HFFc6 (cell line): ENCODE measurements at regions not wholly inside any gene's neighbourhood (a gene's known extent, or its start where the extent isn't known, plus 50 kb on each side); places are given as distances from the start of the nearest gene placed in this dataset.
A peak's percentile ranks its signal among the peaks of the same experiment; 100 is the strongest.

Source experiments
- DNase-seq: peaks from one replicate; pipeline ENCODE4 v3.0.0-alpha.2; 2018
- H3K27ac Mint-ChIP-seq: 2 replicates; pipeline ENCODE4 v1.8.0; 2020; ENCODE audit warnings: mild to moderate bottlenecking, mixed read lengths
- H3K27me3 Mint-ChIP-seq: 2 replicates; pipeline ENCODE4 v1.8.0; 2021; ENCODE audit warnings: mild to moderate bottlenecking, moderate library complexity, mixed read lengths; ENCODE audit not compliant: insufficient read depth
- H3K36me3 Mint-ChIP-seq: 2 replicates; pipeline ENCODE4 v1.8.0; 2021; ENCODE audit warnings: low read depth, mixed read lengths
- H3K4me1 Mint-ChIP-seq: 2 replicates; pipeline ENCODE4 v1.8.0; 2020; ENCODE audit warnings: low read depth, mixed read lengths
- H3K4me3 Mint-ChIP-seq: 2 replicates; pipeline ENCODE4 v1.8.0; 2020; ENCODE audit warnings: mild to moderate bottlenecking, moderate library complexity, mixed read lengths
- H3K9me3 Mint-ChIP-seq: 2 replicates; pipeline ENCODE4 v1.8.0; 2020; ENCODE audit warnings: mild to moderate bottlenecking, mixed read lengths
- TF ChIP-seq, protein P1 (sequence below): fragments of 200-600 bp; sonication (generic); IDR thresholded peaks from 2 replicates; pipeline ENCODE4 v1.5.0; 2021; ENCODE audit warnings: antibody characterized with exemption, mild to moderate bottlenecking

- H3K4me3 Mint-ChIP-seq, result no peak overlapping the region
- H3K36me3 Mint-ChIP-seq, result no peaks in the 10 kb centered on the region
- DNase-seq, result no peak
- no peaks in the 10 kb centered on the region for H3K4me1 Mint-ChIP-seq
- TF ChIP-seq, protein P1, sequence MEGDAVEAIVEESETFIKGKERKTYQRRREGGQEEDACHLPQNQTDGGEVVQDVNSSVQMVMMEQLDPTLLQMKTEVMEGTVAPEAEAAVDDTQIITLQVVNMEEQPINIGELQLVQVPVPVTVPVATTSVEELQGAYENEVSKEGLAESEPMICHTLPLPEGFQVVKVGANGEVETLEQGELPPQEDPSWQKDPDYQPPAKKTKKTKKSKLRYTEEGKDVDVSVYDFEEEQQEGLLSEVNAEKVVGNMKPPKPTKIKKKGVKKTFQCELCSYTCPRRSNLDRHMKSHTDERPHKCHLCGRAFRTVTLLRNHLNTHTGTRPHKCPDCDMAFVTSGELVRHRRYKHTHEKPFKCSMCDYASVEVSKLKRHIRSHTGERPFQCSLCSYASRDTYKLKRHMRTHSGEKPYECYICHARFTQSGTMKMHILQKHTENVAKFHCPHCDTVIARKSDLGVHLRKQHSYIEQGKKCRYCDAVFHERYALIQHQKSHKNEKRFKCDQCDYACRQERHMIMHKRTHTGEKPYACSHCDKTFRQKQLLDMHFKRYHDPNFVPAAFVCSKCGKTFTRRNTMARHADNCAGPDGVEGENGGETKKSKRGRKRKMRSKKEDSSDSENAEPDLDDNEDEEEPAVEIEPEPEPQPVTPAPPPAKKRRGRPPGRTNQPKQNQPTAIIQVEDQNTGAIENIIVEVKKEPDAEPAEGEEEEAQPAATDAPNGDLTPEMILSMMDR, result no peak
- no peak overlapping the region for H3K27ac Mint-ChIP-seq
- H3K27me3 Mint-ChIP-seq, result no peaks in the 10 kb centered on the region
- peaks cover 17% of the 10 kb centered on the region for H3K9me3 Mint-ChIP-seq
Observed at GRCh38 chr18:41134426-41134825, 820.6 kb upstream of the PIK3C3 start.

DNA sequence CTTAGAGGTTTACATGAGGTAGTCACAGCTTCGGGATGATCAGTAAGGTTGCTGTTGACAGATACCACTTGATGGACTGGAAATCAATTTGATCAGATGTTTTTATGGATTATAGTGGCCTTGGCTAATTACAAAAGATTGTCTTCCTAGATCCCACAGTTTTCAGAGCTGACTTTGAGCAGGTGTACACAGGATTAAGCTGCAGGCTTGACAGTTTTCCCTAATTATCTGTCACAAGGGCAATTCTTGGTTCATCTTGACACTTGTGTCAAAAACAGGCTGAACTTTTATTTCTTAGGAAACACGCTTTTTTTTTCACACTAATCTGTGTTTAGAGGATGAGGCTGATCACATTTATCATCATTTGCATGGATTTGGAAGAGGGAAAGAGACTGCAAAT is 824.0 kb upstream of the PIK3C3 start:
- Mint-ChIP-seq H3K4me1 (peaks cover 15% of the 10 kb centered on the region; the same call in 1 of the 2 replicates), H3K27ac (no peak overlapping the region), H3K9me3 (peaks cover 13% of the 10 kb centered on the region), H3K36me3 (no peaks in the 10 kb centered on the region), H3K4me3 (no peak overlapping the region), H3K27me3 (no peaks in the 10 kb centered on the region)
- DNase-seq, result no peak
- TF ChIP-seq, protein P1, result no peak

DNA sequence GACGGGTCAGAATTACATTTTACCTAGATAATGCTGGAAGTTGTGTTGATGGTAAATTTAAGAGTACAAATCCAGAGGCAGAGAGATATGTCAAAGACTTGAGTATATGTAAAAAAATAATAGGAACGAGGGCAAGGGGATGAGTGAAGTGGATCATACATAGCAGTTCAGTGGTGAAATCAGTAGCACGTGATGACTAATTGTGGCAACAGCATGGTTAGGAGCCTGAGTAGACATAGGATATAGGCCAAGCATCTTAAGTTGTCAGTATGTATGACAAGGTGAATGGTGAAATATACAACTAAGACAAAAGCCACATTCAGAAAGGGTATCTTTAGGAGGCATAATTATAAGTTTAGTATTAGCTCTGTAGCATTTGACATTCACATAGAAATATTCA is 826.5 kb upstream of the PIK3C3 start:
- H3K36me3 Mint-ChIP-seq, result no peaks in the 10 kb centered on the region
- TF ChIP-seq, protein P1, result no peak
- H3K4me1 Mint-ChIP-seq, result peaks cover 18% of the 10 kb centered on the region; the same call in 1 of the 2 replicates
- H3K4me3 Mint-ChIP-seq, result no peak overlapping the region
- no peak overlapping the region for H3K27ac Mint-ChIP-seq
- H3K27me3 Mint-ChIP-seq, result no peaks in the 10 kb centered on the region
- H3K9me3 Mint-ChIP-seq, result peaks cover 4% of the 10 kb centered on the region
- DNase-seq, result peak; percentile 16

DNA sequence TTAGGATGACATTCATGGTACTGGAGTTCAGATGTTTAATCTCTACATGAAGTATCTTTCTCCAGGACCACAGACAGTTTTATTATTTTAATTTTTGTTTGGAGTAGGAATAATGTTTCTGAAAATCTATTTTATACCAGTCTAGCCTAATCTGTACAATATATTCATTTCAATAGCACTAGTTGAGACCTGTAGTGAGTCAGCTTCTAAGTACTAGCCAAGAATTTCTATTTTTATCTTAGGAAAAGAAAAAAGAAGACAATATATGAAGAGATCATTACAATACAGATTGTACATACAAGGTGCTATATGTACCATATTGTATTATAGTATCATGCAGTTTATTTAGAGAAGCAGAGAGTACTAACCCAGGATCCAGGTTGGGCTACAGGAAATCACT is 826.9 kb upstream of the PIK3C3 start:
- Mint-ChIP-seq H3K4me1 (peaks cover 18% of the 10 kb centered on the region; the same call in 1 of the 2 replicates), H3K4me3 (no peak overlapping the region), H3K27ac (no peak overlapping the region), H3K36me3 (no peaks in the 10 kb centered on the region), H3K27me3 (no peaks in the 10 kb centered on the region), H3K9me3 (peaks cover 4% of the 10 kb centered on the region)
- DNase-seq, result no peak
- TF ChIP-seq, protein P1, result no peak

DNA sequence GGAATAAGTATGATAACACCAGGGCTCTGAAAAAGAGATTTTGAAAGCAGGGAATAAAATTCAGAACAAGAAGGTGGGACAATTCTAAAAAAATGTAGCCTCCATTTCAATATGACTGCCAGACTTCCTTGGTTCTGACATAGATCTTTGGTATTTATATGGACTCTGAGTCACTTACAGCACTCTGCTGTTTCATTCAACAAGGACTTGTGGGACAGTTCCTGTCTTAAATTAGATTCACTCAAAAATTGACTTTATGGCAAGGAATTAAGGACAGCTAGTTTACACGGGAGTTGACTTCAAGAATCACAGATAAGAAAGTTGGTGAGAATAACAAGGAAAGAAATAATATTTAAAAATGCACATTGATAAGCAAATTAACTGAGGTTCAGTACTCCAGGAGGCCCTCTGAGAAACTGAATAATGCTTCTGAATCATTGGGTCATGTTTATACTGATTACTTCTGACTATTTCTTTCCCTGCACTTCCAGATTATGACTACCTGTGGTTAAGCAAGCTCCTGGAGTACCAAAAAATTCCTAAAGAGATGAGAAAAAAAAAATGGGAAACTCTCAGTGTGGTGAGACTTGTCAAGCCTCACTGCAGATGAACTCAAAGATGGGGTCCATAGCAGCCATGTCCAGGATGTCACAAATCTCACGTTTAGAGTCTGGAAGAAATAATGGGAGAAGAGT is 828.3 kb upstream of the PIK3C3 start:
- TF ChIP-seq, protein P1, result no peak
- Mint-ChIP-seq H3K27ac (peak overlapping the region; percentile 68; the same call in 1 of the 2 replicates), H3K4me3 (peak overlapping the region; percentile 62; the same call in 1 of the 2 replicates), H3K36me3 (no peaks in the 10 kb centered on the region), H3K4me1 (peaks cover 18% of the 10 kb centered on the region; the same call in 1 of the 2 replicates), H3K27me3 (no peaks in the 10 kb centered on the region), H3K9me3 (peaks cover 7% of the 10 kb centered on the region)
- DNase-seq, result peak; percentile 53
